ENCODE measurements at regions not wholly inside any gene's neighbourhood (a gene's known extent, or its start where the extent isn't known, plus 50 kb on each side); places are given as distances from the start of the nearest gene placed in this dataset.

DNA sequence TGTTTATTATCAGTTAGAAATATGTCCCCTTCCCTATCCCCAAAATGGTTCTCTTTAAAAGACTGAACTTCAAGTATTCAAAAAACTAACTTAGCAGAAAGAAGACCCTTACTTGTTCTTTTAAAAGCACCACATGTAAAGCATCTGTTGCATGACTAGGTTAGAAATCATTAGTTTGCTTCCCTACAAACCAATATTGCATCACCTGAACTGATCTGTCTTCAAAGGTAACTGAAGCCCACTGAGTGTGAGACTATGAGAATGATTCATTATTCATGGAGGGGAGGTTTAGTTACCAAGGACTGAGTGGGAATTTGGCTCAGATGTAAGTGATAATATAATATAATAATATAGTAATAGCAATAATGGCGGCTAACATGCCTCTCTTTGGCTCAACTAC lies 231.7 kb downstream of the SPRY1 start:
- H3K9me3 ChIP-seq (ENCODE audit: low read length) = no peaks in the 10 kb centered on the region
- no peak overlapping the region for H3K4me2 ChIP-seq (ENCODE audit: low read length)
- no peak overlapping the region for H3K4me3 ChIP-seq (ENCODE audit: low read length)
- no peaks in the 10 kb centered on the region for H3K79me2 ChIP-seq (replicated peaks; ENCODE audit: insufficient read depth, low read length)
- no peak overlapping the region for H3K9ac ChIP-seq (ENCODE audit: low read length)
- H3F3A ChIP-seq (ENCODE audit: insufficient read depth, low read length, poor library complexity, severe bottlenecking) = no peaks in the 10 kb centered on the region
- no peaks in the 10 kb centered on the region for H3K27me3 ChIP-seq (ENCODE audit: insufficient read depth, low read depth, low read length)
- no peaks in the 10 kb centered on the region for H4K20me1 ChIP-seq (ENCODE audit: insufficient read depth)
- H2AFZ ChIP-seq (ENCODE audit: low read depth, low read length) = no peak overlapping the region
- H3K9me2 ChIP-seq (ENCODE audit: insufficient read depth, low read length) = no peaks in the 10 kb centered on the region
- H3K27ac ChIP-seq (ENCODE audit: low read length) = no peak overlapping the region
- H3K36me3 ChIP-seq (ENCODE audit: insufficient read depth, low read length) = no peaks in the 10 kb centered on the region
- TF ChIP-seq SMC3 (conservative IDR thresholded peaks at IDR 0.05; ENCODE audit: poor library complexity) (no peak), RAD21 (conservative IDR thresholded peaks at IDR 0.05) (no peak), REST (IDR thresholded peaks at IDR 0.05; ENCODE audit: borderline replicate concordance) (no peak), POLR2AphosphoS5 (IDR thresholded peaks at IDR 0.05) (no peak), CTCF (IDR thresholded peaks at IDR 0.05; ENCODE audit: poor library complexity, severe bottlenecking) (no peak), EZH2 (IDR thresholded peaks at IDR 0.05; ENCODE audit: borderline replicate concordance, insufficient read depth, low read length, poor library complexity, severe bottlenecking) (no peak), EP300 (conservative IDR thresholded peaks at IDR 0.05; ENCODE audit: poor library complexity, severe bottlenecking) (no peak), TAF1 (IDR thresholded peaks at IDR 0.05; ENCODE audit: low read depth) (no peak), MXI1 (conservative IDR thresholded peaks at IDR 0.05; ENCODE audit: poor library complexity, severe bottlenecking) (no peak)

- H4K20me1 ChIP-seq (ENCODE audit: insufficient read depth) = no peaks in the 10 kb centered on the region
- H2AFZ ChIP-seq (ENCODE audit: low read depth, low read length) = no peak overlapping the region
- H3K9me3 ChIP-seq (ENCODE audit: low read length) = no peaks in the 10 kb centered on the region
- H3F3A ChIP-seq (ENCODE audit: insufficient read depth, low read length, poor library complexity, severe bottlenecking) = no peaks in the 10 kb centered on the region
- H3K9me2 ChIP-seq (ENCODE audit: insufficient read depth, low read length) = no peaks in the 10 kb centered on the region
- no peaks in the 10 kb centered on the region for H3K36me3 ChIP-seq (ENCODE audit: insufficient read depth, low read length)
- H3K4me2 ChIP-seq (ENCODE audit: low read length) = peak overlapping the region; percentile 3
- TF ChIP-seq MXI1 (conservative IDR thresholded peaks at IDR 0.05; ENCODE audit: poor library complexity, severe bottlenecking) (no peak), EP300 (conservative IDR thresholded peaks at IDR 0.05; ENCODE audit: poor library complexity, severe bottlenecking) (peak; percentile 43), CTCF (IDR thresholded peaks at IDR 0.05; ENCODE audit: poor library complexity, severe bottlenecking) (no peak), EZH2 (IDR thresholded peaks at IDR 0.05; ENCODE audit: borderline replicate concordance, insufficient read depth, low read length, poor library complexity, severe bottlenecking) (no peak), RAD21 (conservative IDR thresholded peaks at IDR 0.05) (no peak)
- H3K4me3 ChIP-seq (ENCODE audit: low read length) = peak overlapping the region; percentile 18
- H3K9ac ChIP-seq (ENCODE audit: low read length) = no peak overlapping the region
- H3K79me2 ChIP-seq (replicated peaks; ENCODE audit: insufficient read depth, low read length) = no peaks in the 10 kb centered on the region
- H3K27ac ChIP-seq (ENCODE audit: low read length) = no peak overlapping the region
- no peaks in the 10 kb centered on the region for H3K27me3 ChIP-seq (ENCODE audit: insufficient read depth, low read depth, low read length)
These were observed 235.4 kb downstream of the SPRY1 start for GRCh38 chr4:123631786-123632692.

Data from neural cell (in vitro differentiated cells).